Liver (tissue), 8 donors: ENCODE measurements at regions not wholly inside any gene's neighbourhood (a gene's known extent, or its start where the extent isn't known, plus 50 kb on each side); places are given as distances from the start of the nearest gene placed in this dataset.

ENCODE experiments used
- DNase-seq: peaks from one replicate; pipeline ENCODE4 v3.0.0-alpha.2; 2017; ENCODE audit warnings: low spot score
- H3K27ac ChIP-seq, 2 donors: one replicate each; pipeline ENCODE4 v1.7.0; 2013; ENCODE audit warnings: inconsistent platforms in 2 of 2, low read length in 2 of 2, control low read depth in 1 of 2, low read depth in 1 of 2, mild to moderate bottlenecking in 1 of 2
- H3K27me3 ChIP-seq, 4 donors: one replicate each; pipeline versions ENCODE4 v1.6.1 to v1.7.0; 2013; ENCODE audit warnings: low read length in 3 of 4, inconsistent platforms in 1 of 4, mild to moderate bottlenecking in 1 of 4, moderate library complexity in 1 of 4; ENCODE audit not compliant: control insufficient read depth in 4 of 4, insufficient read depth in 4 of 4
- H3K36me3 ChIP-seq, 4 donors: one replicate each; pipeline versions ENCODE4 v1.6.1 to v1.7.0; 2013; ENCODE audit warnings: low read length in 3 of 4, mild to moderate bottlenecking in 3 of 4, low read depth in 1 of 4, moderate library complexity in 1 of 4; ENCODE audit not compliant: control insufficient read depth in 4 of 4, insufficient read depth in 3 of 4
- H3K4me1 ChIP-seq, 4 donors: one replicate each; pipeline versions ENCODE4 v1.6.1 to v1.7.0; 2013; ENCODE audit warnings: low read length in 3 of 4, mild to moderate bottlenecking in 3 of 4, moderate library complexity in 1 of 4; ENCODE audit not compliant: control insufficient read depth in 4 of 4, insufficient read depth in 4 of 4
- H3K4me3 ChIP-seq, 3 donors: one replicate each; pipeline versions ENCODE4 v1.6.1 to v1.7.0; 2013; ENCODE audit warnings: low read length in 3 of 3, control low read depth in 1 of 3, low read depth in 1 of 3, mild to moderate bottlenecking in 1 of 3
- H3K9ac ChIP-seq, 2 donors: one replicate each; pipeline ENCODE4 v1.7.0; 2013; ENCODE audit warnings: low read length in 2 of 2, mild to moderate bottlenecking in 2 of 2, moderate library complexity in 2 of 2, control low read depth in 1 of 2, low read depth in 1 of 2
- H3K9me3 ChIP-seq, 4 donors: one replicate each; pipeline versions ENCODE4 v1.6.1 to v1.7.0; 2013; ENCODE audit warnings: low read length in 3 of 4; ENCODE audit not compliant: control insufficient read depth in 4 of 4
- EGR1 ChIP-seq, 2 donors: IDR thresholded peaks; 2 replicates each; pipeline ENCODE4 v1.6.1; 2016 to 2018; ENCODE audit warnings: antibody characterized with exemption in 2 of 2, low read depth in 2 of 2
- FOXA2 ChIP-seq: IDR thresholded peaks from 2 replicates; pipeline ENCODE4 v1.6.1; 2016; ENCODE audit warnings: antibody characterized with exemption
- HNF4A ChIP-seq, 2 donors: conservative IDR thresholded peaks; 2 replicates each; pipeline ENCODE4 v1.6.1; 2016; ENCODE audit warnings: antibody characterized with exemption in 2 of 2, mild to moderate bottlenecking in 2 of 2
- HNF4G ChIP-seq: IDR thresholded peaks from 2 replicates; pipeline ENCODE4 v1.6.1; 2016; ENCODE audit warnings: antibody characterized with exemption
- JUND ChIP-seq, 2 donors: IDR thresholded peaks; 2 replicates each; pipeline ENCODE4 v1.6.1; 2016; ENCODE audit warnings: antibody characterized with exemption in 2 of 2
- RAD21 ChIP-seq, 2 donors: IDR thresholded peaks; 2 replicates each; pipeline ENCODE4 v1.6.1; 2016; ENCODE audit warnings: antibody characterized with exemption in 2 of 2, mild to moderate bottlenecking in 2 of 2
- RXRA ChIP-seq, 2 donors: IDR thresholded peaks; 2 replicates each; pipeline ENCODE4 v1.6.1; 2017 to 2018; ENCODE audit warnings: antibody characterized with exemption in 2 of 2, mild to moderate bottlenecking in 1 of 2
- SP1 ChIP-seq: IDR thresholded peaks from 2 replicates; pipeline ENCODE4 v1.6.1; 2018; ENCODE audit warnings: antibody characterized with exemption, mild to moderate bottlenecking
- TAF1 ChIP-seq: conservative IDR thresholded peaks from 2 replicates; pipeline ENCODE4 v1.6.1; 2016; ENCODE audit warnings: antibody characterized with exemption, mild to moderate bottlenecking
- YY1 ChIP-seq: IDR thresholded peaks from 2 replicates; pipeline ENCODE4 v1.6.1; 2016; ENCODE audit warnings: antibody characterized with exemption, mild to moderate bottlenecking
- WGBS: extraction: QIAGEN DNeasy Blood & Tissue Kit; methylation state at CpG from one replicate; pipeline ENCODE4 v1.1.7; 2013; 5-methylcytosine and 5-hydroxymethylcytosine counted together
- TF ChIP-seq, protein P1 (sequence below): fragments of 150-350 bp; IDR thresholded peaks from 2 replicates; pipeline ENCODE4 v1.5.1; 2017; ENCODE audit warnings: improper control_type of control experiment, low read depth, low read length; ENCODE audit not compliant: missing input control
- TF ChIP-seq, protein P2 (sequence below): IDR thresholded peaks from 2 replicates; pipeline ENCODE4 v1.6.1; 2016; ENCODE audit warnings: antibody characterized with exemption
- TF ChIP-seq, protein P3 (sequence below): IDR thresholded peaks from 2 replicates; pipeline ENCODE4 v1.6.1; 2016; ENCODE audit warnings: antibody characterized with exemption
- TF ChIP-seq, protein P4 (sequence below): IDR thresholded peaks from 2 replicates; pipeline ENCODE4 v1.6.1; 2016; ENCODE audit warnings: antibody characterized with exemption
- donor health status: healthy.
- donor health status: healthy.
- donor health status: healthy.
- donor health status: healthy.
- donor health status: healthy.

DNA sequence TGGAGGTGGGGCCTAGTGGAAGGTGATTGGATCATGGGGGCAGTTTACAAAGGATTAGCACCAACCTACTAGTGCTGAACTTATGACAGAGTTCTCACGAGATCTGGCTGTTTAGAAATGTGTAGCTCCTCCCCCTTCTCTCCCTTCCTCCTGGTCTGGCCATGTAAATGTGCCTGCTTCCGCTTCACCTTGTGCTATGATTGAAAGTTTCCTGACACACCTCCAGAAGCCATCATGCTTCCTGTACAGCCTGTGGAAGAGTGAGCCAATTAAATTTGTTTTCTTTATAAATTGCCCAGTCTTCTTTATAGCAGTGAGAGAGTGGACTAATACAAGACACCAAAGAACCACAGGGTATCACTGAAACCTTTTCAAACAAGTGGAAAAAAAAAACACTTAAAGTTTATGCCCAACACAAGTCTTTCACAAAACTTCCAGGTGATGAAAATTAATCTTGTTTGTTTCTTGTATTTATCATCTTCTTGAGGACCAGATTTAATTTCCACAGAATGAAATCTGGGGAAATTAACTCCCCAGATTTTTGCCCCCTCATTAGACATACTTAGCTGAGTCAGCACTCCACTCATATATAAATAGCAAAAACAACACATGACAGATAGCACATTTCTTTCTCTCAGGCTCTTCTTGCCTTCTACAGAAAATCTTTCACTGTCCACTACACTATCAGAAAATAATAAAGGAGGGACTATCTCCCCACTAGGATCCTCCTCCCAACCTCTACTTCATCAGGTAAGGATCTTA is 847.2 kb downstream of the TUSC7 start:
- H3K27ac ChIP-seq = no peak overlapping the region
- no peak for TF ChIP-seq SP1
- H3K27me3 ChIP-seq = peaks cover 0 to 2% (median 0%) of the 10 kb centered on the region in 4 donors
- no peak for DNase-seq
- H3K9me3 ChIP-seq = no peaks in the 10 kb centered on the region
- no peaks in the 10 kb centered on the region for H3K4me1 ChIP-seq
- H3K9ac ChIP-seq = no peak overlapping the region
- no peak overlapping the region for H3K4me3 ChIP-seq
- WGBS = 65% methylated on average over 2 of the region's 2 CpGs
- H3K36me3 ChIP-seq = no peaks in the 10 kb centered on the region

DNA sequence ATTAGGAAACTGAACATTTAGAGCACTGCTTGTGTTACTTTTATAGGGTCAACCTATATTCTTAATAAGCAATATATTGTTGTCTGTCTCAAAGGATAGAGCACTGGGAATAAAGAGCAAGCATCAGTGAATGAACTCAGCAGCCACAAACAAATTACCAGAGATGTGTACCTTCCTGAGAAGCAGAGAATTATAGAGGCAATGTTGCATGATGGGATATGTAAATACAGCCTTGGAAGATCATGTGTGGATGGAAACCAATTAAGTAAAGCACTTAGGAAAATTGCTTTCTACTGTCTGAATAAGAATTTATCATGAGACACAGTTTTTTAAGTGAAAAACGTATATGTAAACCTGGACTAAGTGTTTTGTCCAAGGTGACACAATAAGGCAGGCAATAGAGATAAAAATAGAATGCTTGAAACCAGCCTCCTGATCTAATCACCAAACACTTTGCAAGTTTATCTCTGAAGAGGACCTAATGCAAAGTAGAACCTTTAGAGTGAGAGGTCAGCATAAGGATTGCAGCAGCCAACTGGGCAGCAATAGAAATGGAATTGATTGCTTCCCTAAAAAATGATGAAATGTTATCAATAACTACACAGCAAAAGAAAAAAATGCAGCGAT is 848.0 kb downstream of the TUSC7 start:
- Histone ChIP-seq H3K27me3 (peaks cover 0 to 2% (median 0%) of the 10 kb centered on the region in 4 donors), H3K27ac (no peak overlapping the region), H3K4me3 (no peak overlapping the region), H3K9ac (no peak overlapping the region), H3K9me3 (no peaks in the 10 kb centered on the region), H3K4me1 (no peaks in the 10 kb centered on the region), H3K36me3 (no peaks in the 10 kb centered on the region)
- 52% methylated on average over 2 of the region's 2 CpGs for WGBS
- DNase-seq = no peak
- TF ChIP-seq JUND (IDR thresholded peaks at IDR 0.05) (no peak), TAF1 (no peak), YY1 (no peak), HNF4A (conservative IDR thresholded peaks at IDR 0.05) (no peak), RXRA (IDR thresholded peaks at IDR 0.05) (no peak), EGR1 (IDR thresholded peaks at IDR 0.05; ENCODE audit: low read depth in 2 of 2) (no peak), RAD21 (IDR thresholded peaks at IDR 0.05) (no peak), FOXA2 (no peak), HNF4G (no peak)
- TF ChIP-seq, protein P1, sequence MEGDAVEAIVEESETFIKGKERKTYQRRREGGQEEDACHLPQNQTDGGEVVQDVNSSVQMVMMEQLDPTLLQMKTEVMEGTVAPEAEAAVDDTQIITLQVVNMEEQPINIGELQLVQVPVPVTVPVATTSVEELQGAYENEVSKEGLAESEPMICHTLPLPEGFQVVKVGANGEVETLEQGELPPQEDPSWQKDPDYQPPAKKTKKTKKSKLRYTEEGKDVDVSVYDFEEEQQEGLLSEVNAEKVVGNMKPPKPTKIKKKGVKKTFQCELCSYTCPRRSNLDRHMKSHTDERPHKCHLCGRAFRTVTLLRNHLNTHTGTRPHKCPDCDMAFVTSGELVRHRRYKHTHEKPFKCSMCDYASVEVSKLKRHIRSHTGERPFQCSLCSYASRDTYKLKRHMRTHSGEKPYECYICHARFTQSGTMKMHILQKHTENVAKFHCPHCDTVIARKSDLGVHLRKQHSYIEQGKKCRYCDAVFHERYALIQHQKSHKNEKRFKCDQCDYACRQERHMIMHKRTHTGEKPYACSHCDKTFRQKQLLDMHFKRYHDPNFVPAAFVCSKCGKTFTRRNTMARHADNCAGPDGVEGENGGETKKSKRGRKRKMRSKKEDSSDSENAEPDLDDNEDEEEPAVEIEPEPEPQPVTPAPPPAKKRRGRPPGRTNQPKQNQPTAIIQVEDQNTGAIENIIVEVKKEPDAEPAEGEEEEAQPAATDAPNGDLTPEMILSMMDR = no peak
- TF ChIP-seq, protein P2, sequence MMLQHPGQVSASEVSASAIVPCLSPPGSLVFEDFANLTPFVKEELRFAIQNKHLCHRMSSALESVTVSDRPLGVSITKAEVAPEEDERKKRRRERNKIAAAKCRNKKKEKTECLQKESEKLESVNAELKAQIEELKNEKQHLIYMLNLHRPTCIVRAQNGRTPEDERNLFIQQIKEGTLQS = no peak
- TF ChIP-seq, protein P3, sequence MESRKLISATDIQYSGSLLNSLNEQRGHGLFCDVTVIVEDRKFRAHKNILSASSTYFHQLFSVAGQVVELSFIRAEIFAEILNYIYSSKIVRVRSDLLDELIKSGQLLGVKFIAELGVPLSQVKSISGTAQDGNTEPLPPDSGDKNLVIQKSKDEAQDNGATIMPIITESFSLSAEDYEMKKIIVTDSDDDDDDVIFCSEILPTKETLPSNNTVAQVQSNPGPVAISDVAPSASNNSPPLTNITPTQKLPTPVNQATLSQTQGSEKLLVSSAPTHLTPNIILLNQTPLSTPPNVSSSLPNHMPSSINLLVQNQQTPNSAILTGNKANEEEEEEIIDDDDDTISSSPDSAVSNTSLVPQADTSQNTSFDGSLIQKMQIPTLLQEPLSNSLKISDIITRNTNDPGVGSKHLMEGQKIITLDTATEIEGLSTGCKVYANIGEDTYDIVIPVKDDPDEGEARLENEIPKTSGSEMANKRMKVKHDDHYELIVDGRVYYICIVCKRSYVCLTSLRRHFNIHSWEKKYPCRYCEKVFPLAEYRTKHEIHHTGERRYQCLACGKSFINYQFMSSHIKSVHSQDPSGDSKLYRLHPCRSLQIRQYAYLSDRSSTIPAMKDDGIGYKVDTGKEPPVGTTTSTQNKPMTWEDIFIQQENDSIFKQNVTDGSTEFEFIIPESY = no peak
- TF ChIP-seq, protein P4, sequence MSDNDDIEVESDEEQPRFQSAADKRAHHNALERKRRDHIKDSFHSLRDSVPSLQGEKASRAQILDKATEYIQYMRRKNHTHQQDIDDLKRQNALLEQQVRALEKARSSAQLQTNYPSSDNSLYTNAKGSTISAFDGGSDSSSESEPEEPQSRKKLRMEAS = no peak
